GM21528 (cell line): ENCODE measurements at regions not wholly inside any gene's neighbourhood (a gene's known extent, or its start where the extent isn't known, plus 50 kb on each side); places are given as distances from the start of the nearest gene placed in this dataset.
"Not testable (repeated sequence)": the region's sequence is repeated elsewhere in the genome, so short reads cannot be mapped to it uniquely, and the experiment has no call there.

ENCODE experiments used
- ATAC-seq: cut with Tn5 transposase; IDR thresholded peaks from one replicate; pipeline ENCODE4 v1.9.1; 2021; ENCODE audit warnings: mild to moderate bottlenecking, moderate library complexity; ENCODE audit not compliant: unreplicated experiment, low FRiP score

DNA sequence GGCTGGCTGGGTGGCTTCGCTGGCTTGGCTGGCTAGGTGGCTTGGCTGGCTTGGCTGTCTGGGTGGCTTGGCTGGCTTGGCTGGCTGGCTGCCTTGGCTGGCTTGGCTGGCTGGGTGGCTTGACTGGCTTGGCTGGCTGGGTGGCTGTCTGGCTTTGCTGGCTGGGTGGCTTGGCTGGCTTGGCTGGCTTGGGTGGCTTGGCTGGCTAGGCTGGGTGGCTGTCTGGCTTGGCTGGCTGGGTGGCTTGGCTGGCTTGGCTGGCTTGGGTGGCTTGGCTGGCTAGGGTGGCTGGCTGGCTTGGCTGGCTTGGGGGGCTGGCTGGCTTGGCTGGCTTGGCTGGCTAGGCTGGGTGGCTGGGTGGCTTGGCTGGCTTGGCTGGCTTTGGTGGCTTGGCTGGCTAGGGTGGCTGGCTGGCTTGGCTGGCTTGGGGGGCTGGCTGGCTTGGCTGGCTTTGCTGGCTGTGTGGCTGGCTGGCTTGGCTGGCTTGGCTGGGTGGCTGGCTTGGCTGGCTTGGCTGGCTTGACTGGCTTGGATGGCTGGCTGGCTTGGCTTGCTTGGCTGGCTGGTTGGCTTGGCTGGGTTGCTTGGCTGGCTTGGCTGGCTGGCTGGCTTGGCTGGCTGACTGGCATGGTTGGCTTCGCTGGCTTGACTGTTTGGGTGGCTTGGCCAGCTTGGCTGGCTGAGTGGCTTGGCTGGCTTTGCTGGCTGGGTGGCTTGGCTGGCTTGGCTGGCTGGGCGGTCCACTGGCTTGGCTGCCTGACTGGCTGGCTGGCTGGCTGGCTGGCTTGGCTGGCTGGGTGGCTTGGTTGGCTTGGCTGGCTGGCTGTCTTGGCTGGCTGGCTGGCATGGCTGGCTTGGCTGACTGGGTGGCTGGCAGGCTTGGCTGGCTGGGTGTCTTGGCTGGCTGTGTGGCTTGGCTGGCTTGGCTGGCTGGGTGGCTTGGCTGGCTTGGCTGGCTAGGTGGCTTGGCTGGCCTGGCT is 436.3 kb downstream of the GOLGA6L6 start:
- ATAC-seq: not testable (repeated sequence)

DNA sequence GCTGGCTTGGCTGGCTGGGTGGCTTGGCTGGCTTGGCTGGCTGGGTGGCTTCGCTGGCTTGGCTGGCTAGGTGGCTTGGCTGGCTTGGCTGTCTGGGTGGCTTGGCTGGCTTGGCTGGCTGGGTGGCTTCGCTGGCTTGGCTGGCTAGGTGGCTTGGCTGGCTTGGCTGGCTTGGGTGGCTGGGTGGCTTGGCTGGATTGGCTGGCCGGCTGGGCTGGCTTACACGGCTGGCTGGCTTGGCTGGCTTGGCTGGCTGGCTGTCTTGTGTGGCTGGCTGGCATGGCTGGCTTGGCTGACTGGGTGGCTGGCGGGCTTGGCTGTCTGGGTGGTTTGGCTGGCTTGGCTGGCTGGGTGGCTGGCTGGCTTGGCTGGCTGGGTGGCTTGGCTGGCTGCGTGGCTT is 437.0 kb downstream of the GOLGA6L6 start:
- not testable (repeated sequence) for ATAC-seq

GRCh38 chr15:20102862-20103261 is 438.7 kb downstream of the GOLGA6L6 start:
- not testable (repeated sequence) for ATAC-seq

DNA sequence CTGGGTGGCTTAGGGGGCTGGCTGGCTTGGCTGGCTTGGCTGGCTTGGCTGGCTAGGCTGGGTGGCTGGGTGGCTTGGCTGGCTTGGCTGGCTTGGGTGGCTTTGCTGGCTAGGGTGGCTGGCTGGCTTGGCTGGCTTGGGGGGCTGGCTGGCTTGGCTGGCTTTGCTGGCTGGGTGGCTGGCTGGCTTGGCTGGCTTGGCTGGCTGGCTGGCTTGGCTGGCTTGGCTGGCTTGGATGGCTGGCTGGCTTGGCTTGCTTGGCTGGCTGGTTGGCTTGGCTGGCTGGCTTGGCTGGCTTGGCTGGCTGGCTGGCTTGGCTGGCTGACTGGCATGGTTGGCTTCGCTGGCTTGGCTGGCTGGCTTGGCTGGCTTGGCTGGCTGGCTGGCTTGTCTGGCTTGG is 439.4 kb downstream of the GOLGA6L6 start:
- not testable (repeated sequence) for ATAC-seq

DNA sequence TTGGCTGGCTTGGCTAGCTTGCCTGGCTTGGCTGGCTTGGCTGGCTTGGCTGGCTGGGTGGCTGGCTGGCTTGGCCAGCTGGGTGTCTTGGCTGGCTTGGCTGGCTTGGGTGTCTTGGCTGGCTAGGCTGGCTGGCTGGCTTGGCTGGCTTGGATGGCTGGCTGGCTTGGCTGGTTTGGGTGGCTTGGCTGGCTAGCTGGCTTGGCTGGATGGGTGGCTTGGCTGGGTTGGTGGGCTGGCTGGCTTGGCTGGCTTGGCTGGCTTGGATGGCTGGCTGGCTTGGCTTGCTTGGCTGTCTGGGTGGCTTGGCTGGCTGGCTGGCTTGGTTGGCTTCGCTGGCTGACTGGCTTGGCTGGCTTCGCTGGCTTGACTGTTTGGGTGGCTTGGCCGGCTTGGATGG is 440.3 kb downstream of the GOLGA6L6 start:
- ATAC-seq: not testable (repeated sequence)

DNA sequence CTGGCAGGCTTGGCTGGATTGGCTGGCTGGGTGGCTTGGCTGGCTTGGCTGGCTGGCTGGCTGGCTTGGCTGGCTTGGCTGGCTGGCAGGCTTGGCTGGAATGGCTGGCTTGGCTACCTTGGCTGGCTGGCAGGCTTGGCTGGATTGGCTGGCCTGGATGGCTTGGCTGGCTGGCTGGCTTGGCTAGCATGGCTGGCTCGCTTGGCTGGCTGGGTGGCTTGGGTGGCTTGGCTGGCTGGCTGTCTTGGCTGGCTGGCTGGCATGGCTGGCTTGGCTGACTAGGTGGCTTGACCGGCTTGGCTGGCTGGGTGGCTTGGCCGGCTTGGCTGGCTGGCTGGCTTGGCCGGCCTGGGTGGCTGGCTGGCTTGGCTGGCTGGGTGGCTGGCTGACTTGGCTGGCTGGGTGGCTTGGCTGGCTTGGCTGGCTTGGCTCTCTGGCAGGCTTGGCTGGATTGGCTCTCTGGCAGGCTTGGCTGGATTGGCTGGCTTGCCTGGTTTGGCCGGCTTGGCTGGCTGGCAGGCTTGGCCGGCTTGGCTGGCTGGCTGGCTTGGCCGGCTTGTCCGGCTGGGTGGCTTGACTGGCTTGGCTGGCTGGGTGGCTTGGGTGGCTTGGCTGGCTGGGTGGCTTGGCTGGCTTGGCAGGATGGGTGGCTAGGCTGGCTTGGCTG is 440.9 kb downstream of the GOLGA6L6 start:
- ATAC-seq: not testable (repeated sequence)

- not testable (repeated sequence) for ATAC-seq
Observed at GRCh38 chr15:20095699-20096303, 445.8 kb downstream of the GOLGA6L6 start.

DNA sequence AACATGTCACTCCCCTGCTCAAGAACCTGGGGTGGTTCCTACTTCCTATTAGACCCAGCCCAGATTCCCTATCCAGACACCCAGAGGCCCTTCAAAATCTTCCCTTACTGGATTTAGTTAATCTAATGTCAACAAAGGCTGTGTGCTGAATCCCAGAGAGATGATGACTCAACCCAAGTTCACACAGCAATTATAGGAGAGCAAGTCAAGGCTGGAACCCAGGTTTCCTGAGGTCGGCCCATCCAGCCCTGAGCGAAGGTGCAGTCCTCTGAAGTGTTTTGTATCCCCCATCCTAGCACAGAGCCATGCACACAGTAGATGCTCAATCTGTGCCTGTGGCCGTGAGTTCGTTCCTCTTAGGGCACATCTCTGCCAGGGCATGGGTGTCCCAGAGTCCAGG is 452.1 kb downstream of the GOLGA6L6 start:
- ATAC-seq: not testable (repeated sequence)

DNA sequence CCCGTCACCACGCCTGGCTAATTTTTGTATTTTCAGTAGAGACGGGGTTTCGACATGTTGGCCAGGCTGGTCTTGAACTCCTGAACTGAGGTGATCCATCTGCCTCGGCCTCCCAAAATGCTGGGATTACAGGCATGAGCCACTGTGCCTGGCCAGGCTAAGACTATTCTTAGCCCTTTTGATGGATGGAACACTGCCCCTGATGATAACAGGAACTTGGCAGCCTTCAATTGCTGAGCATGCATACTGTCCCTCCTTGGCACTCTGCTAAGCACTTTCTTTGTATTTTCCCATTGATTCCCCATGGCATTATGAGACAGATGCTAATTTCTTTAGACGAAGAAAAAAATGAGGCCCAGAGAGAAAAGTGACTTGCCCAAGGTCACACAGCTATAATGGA is 457.6 kb downstream of the GOLGA6L6 start:
- not testable (repeated sequence) for ATAC-seq

GRCh38 chr15:20074082-20074481 is 467.5 kb downstream of the GOLGA6L6 start:
- ATAC-seq: not testable (repeated sequence)

DNA sequence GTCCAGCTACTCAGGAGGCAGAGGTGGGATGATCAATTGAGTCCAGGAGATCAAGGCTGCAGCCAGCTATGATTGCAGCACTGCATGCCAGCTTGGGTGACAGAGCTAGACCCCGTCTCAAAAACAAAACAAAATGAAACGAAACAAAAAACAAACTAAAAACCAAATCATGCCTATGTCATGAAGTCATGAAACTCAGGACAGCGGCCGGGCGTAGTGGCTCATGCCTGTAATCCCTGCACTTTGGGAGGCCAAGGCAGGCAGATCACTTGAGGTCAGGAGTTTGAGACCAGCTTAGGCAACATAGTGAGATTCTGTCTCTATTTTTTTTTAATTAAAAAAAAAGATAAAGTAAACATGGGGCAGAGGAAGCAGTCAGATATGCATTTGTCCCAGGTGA is 472.6 kb downstream of the GOLGA6L6 start:
- ATAC-seq: not testable (repeated sequence)

DNA sequence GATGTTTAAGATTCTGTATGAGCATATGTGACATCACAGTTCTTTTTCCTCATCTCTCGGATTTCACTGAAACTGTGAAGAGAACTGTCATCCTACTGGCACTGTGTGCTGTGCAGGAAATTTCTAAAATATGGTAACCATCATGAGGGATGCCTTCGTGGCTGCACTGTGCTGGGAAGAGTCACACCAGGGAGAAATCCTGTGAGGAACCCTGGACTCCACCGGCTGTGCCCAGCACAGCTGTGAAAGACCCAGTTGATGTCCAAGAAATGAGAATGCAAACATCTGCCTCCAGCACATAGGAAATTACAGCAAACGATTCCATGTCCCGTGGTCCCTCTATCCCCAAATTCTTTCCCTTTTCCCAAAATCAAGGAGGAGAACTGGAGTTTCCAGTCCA is 475.4 kb downstream of the GOLGA6L6 start:
- not testable (repeated sequence) for ATAC-seq

DNA sequence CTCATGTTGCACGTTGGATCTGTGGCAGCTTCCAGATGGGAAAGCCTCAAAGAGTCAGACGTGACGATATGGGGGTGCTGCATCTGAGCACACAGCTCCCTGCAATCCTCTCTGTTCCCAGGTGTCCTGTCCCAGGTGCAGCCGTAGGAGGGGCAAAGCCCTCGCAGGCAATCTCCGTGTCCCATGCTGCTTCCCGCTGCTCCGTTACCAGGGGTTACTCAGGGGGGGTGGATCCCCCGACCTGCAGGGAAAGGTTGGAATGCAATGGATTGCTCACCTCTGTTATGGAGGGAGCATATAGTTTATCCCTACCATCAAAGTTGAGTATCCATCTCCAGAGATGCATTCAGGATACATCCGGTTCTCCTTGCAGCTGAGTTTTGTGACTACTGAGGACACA is 476.1 kb downstream of the GOLGA6L6 start:
- ATAC-seq: not testable (repeated sequence)

- not testable (repeated sequence) for ATAC-seq
Observed at GRCh38 chr15:20063167-20063566, 478.4 kb downstream of the GOLGA6L6 start.

DNA sequence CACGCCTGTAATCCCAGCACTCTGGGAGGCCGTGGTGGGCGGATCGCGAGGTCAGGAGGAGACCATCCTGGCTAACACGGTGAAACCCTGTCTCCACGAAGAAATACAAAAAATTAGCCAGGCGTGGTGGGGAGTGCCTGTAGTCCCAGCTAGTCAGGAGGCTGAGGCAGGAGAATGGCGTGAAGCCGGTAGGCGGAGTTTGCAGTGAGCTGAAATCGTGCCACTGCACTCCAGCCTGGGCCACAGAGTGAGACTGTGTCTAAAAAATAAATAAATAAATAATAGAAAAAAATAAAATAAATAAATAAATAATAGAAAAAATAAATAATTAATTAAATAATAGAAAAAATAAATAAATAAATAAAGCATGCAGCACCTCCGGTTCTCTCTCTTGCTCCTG is 480.8 kb downstream of the GOLGA6L6 start:
- ATAC-seq: not testable (repeated sequence)

- not testable (repeated sequence) for ATAC-seq
Observed at GRCh38 chr15:20056871-20057270, 484.7 kb downstream of the GOLGA6L6 start.

DNA sequence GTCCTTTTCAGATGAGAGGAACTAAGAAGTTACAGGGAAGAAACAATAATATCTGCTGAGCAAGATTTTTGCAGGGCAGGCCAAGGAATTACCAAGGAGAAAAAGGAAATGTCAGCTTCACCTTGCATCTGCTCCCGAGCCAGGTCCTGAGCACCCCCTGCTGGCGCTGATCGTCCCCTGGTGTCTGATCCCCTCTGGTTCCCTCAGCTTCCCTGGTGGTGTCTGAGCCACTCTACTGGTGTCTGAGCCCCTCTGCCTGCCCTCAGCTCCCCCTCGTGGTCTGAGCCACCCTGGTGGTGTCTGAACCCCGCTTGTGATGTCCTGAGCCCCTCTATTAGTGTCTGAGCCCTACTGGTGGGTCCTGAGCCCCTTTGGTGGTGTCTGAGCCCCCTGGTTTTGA is 485.7 kb downstream of the GOLGA6L6 start:
- not testable (repeated sequence) for ATAC-seq

DNA sequence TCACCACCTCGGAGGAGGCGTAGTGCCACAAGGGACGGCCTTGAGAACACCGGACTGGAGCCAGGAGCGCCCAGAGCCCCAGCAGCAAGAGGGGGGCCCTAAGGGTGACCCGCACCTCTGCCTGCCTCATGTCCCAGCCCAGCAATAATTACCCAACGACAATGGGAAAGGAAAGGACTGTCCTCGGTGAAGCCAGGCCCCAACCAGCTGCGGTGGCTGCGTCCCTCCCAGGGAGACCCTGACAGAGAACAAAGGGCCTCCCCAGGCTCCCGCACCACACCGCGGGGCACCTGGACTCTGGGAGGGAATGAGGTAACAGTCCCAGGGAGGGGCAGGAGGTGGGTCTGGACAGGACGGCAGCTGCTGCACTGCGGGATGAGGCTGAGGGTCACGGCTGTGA is 493.4 kb downstream of the GOLGA6L6 start:
- not testable (repeated sequence) for ATAC-seq

DNA sequence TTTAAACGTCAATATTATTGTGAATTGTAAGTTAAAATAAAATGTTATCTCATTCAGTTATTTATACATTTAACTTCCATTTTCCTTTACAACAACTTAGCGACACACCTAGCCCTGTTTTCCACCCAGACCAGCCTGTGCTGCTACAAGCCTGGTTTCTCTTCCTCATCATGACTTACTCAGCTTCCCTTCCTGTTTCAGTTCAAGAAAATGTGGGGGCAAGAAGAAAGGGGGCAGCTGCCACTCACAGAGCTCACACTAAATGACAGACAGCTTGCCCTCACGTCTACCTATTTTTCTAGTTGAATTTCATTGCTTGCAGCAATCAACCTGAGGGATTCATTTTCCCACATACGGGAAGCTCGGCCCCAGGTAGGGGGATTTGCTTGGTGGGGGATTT is 496.4 kb downstream of the GOLGA6L6 start:
- not testable (repeated sequence) for ATAC-seq

DNA sequence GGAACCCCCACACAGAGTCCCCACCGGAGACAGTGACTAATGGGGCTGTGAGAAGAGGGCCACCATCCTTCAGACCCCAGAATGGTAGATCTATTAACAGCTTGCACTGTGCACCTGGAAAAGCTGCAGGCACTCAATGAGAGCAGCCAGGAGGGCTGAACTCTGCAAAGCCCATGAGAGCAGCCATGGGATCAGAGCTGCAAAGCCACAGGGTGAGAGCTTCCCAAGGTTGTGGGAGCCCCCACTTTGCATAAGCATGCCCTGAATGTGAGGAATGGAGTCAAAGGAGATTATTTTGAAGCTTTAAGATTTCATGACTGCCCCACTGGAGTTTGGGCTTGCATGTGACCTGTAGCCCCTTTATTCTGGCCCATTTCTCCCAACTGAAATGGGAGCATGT is 500.9 kb downstream of the GOLGA6L6 start:
- ATAC-seq: not testable (repeated sequence)

GRCh38 chr15:20025040-20025439 is 516.6 kb downstream of the GOLGA6L6 start:
- ATAC-seq: not testable (repeated sequence)
